Endothelial cell of umbilical vein (primary cell): ENCODE measurements at regions not wholly inside any gene's neighbourhood (a gene's known extent, or its start where the extent isn't known, plus 50 kb on each side); places are given as distances from the start of the nearest gene placed in this dataset.

Experiments
- EZH2 ChIP-seq: IDR thresholded peaks from 2 replicates; pipeline ENCODE4 v1.6.1; 2012; ENCODE audit warnings: borderline replicate concordance, low read depth, mild to moderate bottlenecking, moderate library complexity, low read length, inconsistent platforms; ENCODE audit not compliant: severe bottlenecking
- POLR2A ChIP-seq: IDR thresholded peaks from 2 replicates; pipeline ENCODE4 v1.6.1; 2012; ENCODE audit warnings: low read depth, mild to moderate bottlenecking, control low read depth, low read length
- TF ChIP-seq, protein P1 (sequence below), 2 donors: IDR thresholded peaks; 1 replicate in 1 of 2; 2 replicates in 1 of 2; pipeline ENCODE4 v1.5.1; 2011; ENCODE audit warnings: low read length in 2 of 2, mild to moderate bottlenecking in 2 of 2, moderate library complexity in 2 of 2, control low read depth in 1 of 2, inconsistent platforms in 1 of 2, low read depth in 1 of 2; ENCODE audit not compliant: insufficient read depth in 1 of 2; ENCODE audit errors: extremely low read depth in 1 of 2

GRCh38 chr6:28811873-28812272 lies 111.9 kb downstream of the TRIM27 start:
- TF ChIP-seq, protein P1, sequence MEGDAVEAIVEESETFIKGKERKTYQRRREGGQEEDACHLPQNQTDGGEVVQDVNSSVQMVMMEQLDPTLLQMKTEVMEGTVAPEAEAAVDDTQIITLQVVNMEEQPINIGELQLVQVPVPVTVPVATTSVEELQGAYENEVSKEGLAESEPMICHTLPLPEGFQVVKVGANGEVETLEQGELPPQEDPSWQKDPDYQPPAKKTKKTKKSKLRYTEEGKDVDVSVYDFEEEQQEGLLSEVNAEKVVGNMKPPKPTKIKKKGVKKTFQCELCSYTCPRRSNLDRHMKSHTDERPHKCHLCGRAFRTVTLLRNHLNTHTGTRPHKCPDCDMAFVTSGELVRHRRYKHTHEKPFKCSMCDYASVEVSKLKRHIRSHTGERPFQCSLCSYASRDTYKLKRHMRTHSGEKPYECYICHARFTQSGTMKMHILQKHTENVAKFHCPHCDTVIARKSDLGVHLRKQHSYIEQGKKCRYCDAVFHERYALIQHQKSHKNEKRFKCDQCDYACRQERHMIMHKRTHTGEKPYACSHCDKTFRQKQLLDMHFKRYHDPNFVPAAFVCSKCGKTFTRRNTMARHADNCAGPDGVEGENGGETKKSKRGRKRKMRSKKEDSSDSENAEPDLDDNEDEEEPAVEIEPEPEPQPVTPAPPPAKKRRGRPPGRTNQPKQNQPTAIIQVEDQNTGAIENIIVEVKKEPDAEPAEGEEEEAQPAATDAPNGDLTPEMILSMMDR (IDR thresholded peaks at IDR 0.05; ENCODE audit: extremely low read depth in 1 of 2, insufficient read depth in 1 of 2, low read depth in 1 of 2, low read length in 2 of 2): no peak
- no peak for TF ChIP-seq POLR2A
- no peak for TF ChIP-seq EZH2
